ENCODE measurements at regions not wholly inside any gene's neighbourhood (a gene's known extent, or its start where the extent isn't known, plus 50 kb on each side); places are given as distances from the start of the nearest gene placed in this dataset.

- no peak for TF ChIP-seq CTCF (IDR thresholded peaks at IDR 0.05; ENCODE audit: low read length)
- TF ChIP-seq EZH2phosphoT487 (IDR thresholded peaks at IDR 0.05; ENCODE audit: low read length) = no peak
- no peak for TF ChIP-seq EZH2 (optimal IDR thresholded peaks at IDR 0.05; ENCODE audit: low read depth, low read length)
These were observed 636.7 kb downstream of the TBC1D22A start for GRCh38 chr22:47398921-47399790.

Data from MM.1S (cell line).